H9 (cell line): ENCODE measurements at regions not wholly inside any gene's neighbourhood (a gene's known extent, or its start where the extent isn't known, plus 50 kb on each side); places are given as distances from the start of the nearest gene placed in this dataset.

Experiments
- DNase-seq: peaks from one replicate; pipeline ENCODE4 v3.0.0-alpha.2; 2017
- H2AFZ ChIP-seq: one replicate; pipeline ENCODE4 v1.6.1; 2013; ENCODE audit warnings: mild to moderate bottlenecking, low read length, control low read depth, moderate library complexity
- H2AK5ac ChIP-seq: 2 replicates; pipeline ENCODE4 v1.6.1; 2013; ENCODE audit warnings: low read length, control low read depth, mixed read lengths; ENCODE audit not compliant: insufficient read length
- H2BK120ac ChIP-seq: one replicate; pipeline ENCODE4 v1.6.1; 2013; ENCODE audit warnings: low read depth, mild to moderate bottlenecking, low read length, control low read depth, inconsistent platforms; ENCODE audit not compliant: poor library complexity, severe bottlenecking
- H2BK12ac ChIP-seq: 2 replicates; pipeline ENCODE4 v1.6.1; 2013; ENCODE audit warnings: low read length, control low read depth, mixed read lengths, low read depth; ENCODE audit not compliant: insufficient read length
- H2BK15ac ChIP-seq: 2 replicates; pipeline ENCODE4 v1.6.1; 2013; ENCODE audit warnings: low read depth, low read length, control low read depth
- H2BK20ac ChIP-seq: one replicate; pipeline ENCODE4 v1.6.1; 2013; ENCODE audit warnings: low read depth, mild to moderate bottlenecking, low read length, control low read depth, inconsistent platforms; ENCODE audit not compliant: poor library complexity, severe bottlenecking
- H2BK5ac ChIP-seq: 2 replicates; pipeline ENCODE4 v1.6.1; 2013; ENCODE audit warnings: low read length, control low read depth, mixed read lengths; ENCODE audit not compliant: insufficient read length
- H3K14ac ChIP-seq: 2 replicates; pipeline ENCODE4 v1.6.1; 2013; ENCODE audit warnings: low read length, control low read depth; ENCODE audit not compliant: insufficient read depth
- H3K18ac ChIP-seq: 2 replicates; pipeline ENCODE4 v1.6.1; 2013; ENCODE audit warnings: low read depth, mild to moderate bottlenecking, mixed read lengths, low read length, control low read depth; ENCODE audit not compliant: insufficient read length
- H3K23ac ChIP-seq: 2 replicates; pipeline ENCODE4 v1.6.1; 2013; ENCODE audit warnings: low read length, control low read depth, mixed read lengths, low read depth; ENCODE audit not compliant: insufficient read length
- H3K23me2 ChIP-seq: 2 replicates; pipeline ENCODE4 v1.6.1; 2013; ENCODE audit warnings: low read depth, mild to moderate bottlenecking, mixed read lengths, low read length, control low read depth; ENCODE audit not compliant: insufficient read length, poor library complexity, severe bottlenecking
- H3K27ac ChIP-seq: 2 replicates; pipeline ENCODE4 v1.5.1; 2013; ENCODE audit warnings: low read length, control low read depth, mixed read lengths, low read depth; ENCODE audit not compliant: insufficient read length
- H3K27me3 ChIP-seq: 2 replicates; pipeline ENCODE4 v1.6.1; 2013; ENCODE audit warnings: low read length, control low read depth, inconsistent platforms; ENCODE audit not compliant: insufficient read depth
- H3K4ac ChIP-seq: 2 replicates; pipeline ENCODE4 v1.6.1; 2013; ENCODE audit warnings: low read depth, mild to moderate bottlenecking, control low read depth, inconsistent platforms, low read length, moderate library complexity
- H3K4me1 ChIP-seq: 2 replicates; pipeline ENCODE4 v1.6.1; 2013; ENCODE audit warnings: low read length, control low read depth, inconsistent platforms; ENCODE audit not compliant: insufficient read depth
- H3K4me2 ChIP-seq: 2 replicates; pipeline ENCODE4 v1.6.1; 2013; ENCODE audit warnings: low read length, control low read depth, mixed read lengths; ENCODE audit not compliant: insufficient read length, insufficient read depth
- H3K56ac ChIP-seq: 2 replicates; pipeline ENCODE4 v1.6.1; 2013; ENCODE audit warnings: low read depth, mild to moderate bottlenecking, mixed read lengths, low read length, control low read depth; ENCODE audit not compliant: insufficient read length
- H3K79me1 ChIP-seq: 2 replicates; pipeline ENCODE4 v1.6.1; 2013; ENCODE audit warnings: low read depth, mild to moderate bottlenecking, moderate library complexity, low read length, control low read depth, inconsistent platforms; ENCODE audit not compliant: insufficient read depth, poor library complexity, severe bottlenecking
- H3K79me2 ChIP-seq: 2 replicates; pipeline ENCODE4 v1.6.1; 2013; ENCODE audit warnings: low read length, control low read depth, inconsistent platforms; ENCODE audit not compliant: insufficient read depth
- H3K9ac ChIP-seq: 2 replicates; pipeline ENCODE4 v1.6.1; 2013; ENCODE audit warnings: low read length, control low read depth, mixed read lengths; ENCODE audit not compliant: insufficient read length; ENCODE audit errors: extremely low read depth
- H3K9me3 ChIP-seq: one replicate; pipeline ENCODE4 v1.6.1; 2013; ENCODE audit warnings: low read depth, low read length, inconsistent platforms; ENCODE audit not compliant: control insufficient read depth
- H3T11ph ChIP-seq: one replicate; pipeline ENCODE4 v1.6.1; 2013; ENCODE audit warnings: mild to moderate bottlenecking, low read length, control low read depth, inconsistent platforms
- H4K20me1 ChIP-seq: one replicate; pipeline ENCODE4 v1.6.1; 2013; ENCODE audit not compliant: control insufficient read depth, insufficient read length, insufficient read depth
- H4K5ac ChIP-seq: 2 replicates; pipeline ENCODE4 v1.6.1; 2013; ENCODE audit warnings: low read depth, mild to moderate bottlenecking, mixed read lengths, low read length, control low read depth; ENCODE audit not compliant: insufficient read length
- H4K8ac ChIP-seq: replicated peaks from 2 replicates; pipeline ENCODE4 v1.6.1; 2013; ENCODE audit warnings: low read length, control low read depth, mixed read lengths, low read depth; ENCODE audit not compliant: insufficient read length
- H4K91ac ChIP-seq: 2 replicates; pipeline ENCODE4 v1.6.1; 2013; ENCODE audit warnings: low read depth, mild to moderate bottlenecking, moderate library complexity, mixed read lengths, low read length, control low read depth; ENCODE audit not compliant: insufficient read length
- H3K27ac Mint-ChIP-seq, 3 experiments: 2 replicates in 2 of 3; 3 replicates in 1 of 3; pipeline ENCODE4 v1.8.0; 2020 to 2021; ENCODE audit warnings: mixed read lengths in 3 of 3, mild to moderate bottlenecking in 1 of 3, moderate library complexity in 1 of 3
- H3K27me3 Mint-ChIP-seq: 2 replicates; pipeline ENCODE4 v1.8.0; 2021; ENCODE audit warnings: low read depth, mild to moderate bottlenecking, moderate library complexity, mixed read lengths
- H3K36me3 Mint-ChIP-seq, 3 experiments: 2 replicates in 2 of 3; 3 replicates in 1 of 3; pipeline ENCODE4 v1.8.0; 2020 to 2021; ENCODE audit warnings: low read depth in 3 of 3, mixed read lengths in 3 of 3; ENCODE audit not compliant: insufficient read depth in 1 of 3
- H3K4me1 Mint-ChIP-seq, 2 experiments: 2 replicates each; pipeline ENCODE4 v1.8.0; 2020; ENCODE audit warnings: mixed read lengths in 2 of 2
- H3K4me3 Mint-ChIP-seq, 2 experiments: 2 replicates in 1 of 2; 3 replicates in 1 of 2; pipeline ENCODE4 v1.8.0; 2020 to 2021; ENCODE audit warnings: mild to moderate bottlenecking in 2 of 2, mixed read lengths in 2 of 2, moderate library complexity in 1 of 2
- H3K9me3 Mint-ChIP-seq, 2 experiments: 2 replicates in 1 of 2; 3 replicates in 1 of 2; pipeline ENCODE4 v1.8.0; 2020; ENCODE audit warnings: mild to moderate bottlenecking in 2 of 2, mixed read lengths in 2 of 2, moderate library complexity in 1 of 2
- TF ChIP-seq, protein P1 (sequence below): fragments of 200-600 bp; sonication (generic); conservative IDR thresholded peaks from 3 replicates; pipeline ENCODE4 v1.8.0; 2021; ENCODE audit warnings: antibody characterized with exemption, mild to moderate bottlenecking

GRCh38 chr12:88816201-88816600, 235.9 kb upstream of the KITLG start:
- Histone ChIP-seq H2BK15ac (no peak overlapping the region), H3K79me2 (no peaks in the 10 kb centered on the region), H3K27me3 (no peaks in the 10 kb centered on the region), H2BK20ac (no peak overlapping the region), H3K23me2 (no peaks in the 10 kb centered on the region), H3K4ac (no peak overlapping the region), H3K56ac (no peak overlapping the region), H4K20me1 (no peaks in the 10 kb centered on the region), H4K91ac (no peak overlapping the region), H3K23ac (no peak overlapping the region), H3T11ph (no peak overlapping the region), H3K14ac (no peak overlapping the region), H3K79me1 (no peaks in the 10 kb centered on the region), H2AK5ac (no peak overlapping the region), H4K5ac (no peak overlapping the region), H3K4me2 (no peak overlapping the region), H3K27ac (no peak overlapping the region), H3K9ac (no peak overlapping the region), H2AFZ (no peak overlapping the region), H2BK12ac (no peak overlapping the region), H3K9me3 (no peaks in the 10 kb centered on the region), H2BK120ac (no peak overlapping the region), H4K8ac (no peak overlapping the region), H3K18ac (no peak overlapping the region), H2BK5ac (no peak overlapping the region), H3K4me1 (no peaks in the 10 kb centered on the region)
- Mint-ChIP-seq H3K4me1 (0 out of 4 replicates have a peak, but pooled peaks cover 0 to 3% of the 10 kb centered on the region in 2 experiments), H3K9me3 (peaks cover 4 to 5% of the 10 kb centered on the region in 2 experiments), H3K36me3 (0 out of 7 replicates have a peak, but pooled peaks cover 0 to 5% (median 0%) of the 10 kb centered on the region in 3 experiments), H3K27ac (no peak overlapping the region), H3K27me3 (no peaks in the 10 kb centered on the region), H3K4me3 (no peak overlapping the region)
- TF ChIP-seq, protein P1, sequence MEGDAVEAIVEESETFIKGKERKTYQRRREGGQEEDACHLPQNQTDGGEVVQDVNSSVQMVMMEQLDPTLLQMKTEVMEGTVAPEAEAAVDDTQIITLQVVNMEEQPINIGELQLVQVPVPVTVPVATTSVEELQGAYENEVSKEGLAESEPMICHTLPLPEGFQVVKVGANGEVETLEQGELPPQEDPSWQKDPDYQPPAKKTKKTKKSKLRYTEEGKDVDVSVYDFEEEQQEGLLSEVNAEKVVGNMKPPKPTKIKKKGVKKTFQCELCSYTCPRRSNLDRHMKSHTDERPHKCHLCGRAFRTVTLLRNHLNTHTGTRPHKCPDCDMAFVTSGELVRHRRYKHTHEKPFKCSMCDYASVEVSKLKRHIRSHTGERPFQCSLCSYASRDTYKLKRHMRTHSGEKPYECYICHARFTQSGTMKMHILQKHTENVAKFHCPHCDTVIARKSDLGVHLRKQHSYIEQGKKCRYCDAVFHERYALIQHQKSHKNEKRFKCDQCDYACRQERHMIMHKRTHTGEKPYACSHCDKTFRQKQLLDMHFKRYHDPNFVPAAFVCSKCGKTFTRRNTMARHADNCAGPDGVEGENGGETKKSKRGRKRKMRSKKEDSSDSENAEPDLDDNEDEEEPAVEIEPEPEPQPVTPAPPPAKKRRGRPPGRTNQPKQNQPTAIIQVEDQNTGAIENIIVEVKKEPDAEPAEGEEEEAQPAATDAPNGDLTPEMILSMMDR, result no peak
- no peak for DNase-seq
